ENCODE measurements at regions not wholly inside any gene's neighbourhood (a gene's known extent, or its start where the extent isn't known, plus 50 kb on each side); places are given as distances from the start of the nearest gene placed in this dataset.

- Histone ChIP-seq H3K4me3 (replicated peaks in 1 of 3; ENCODE audit: low read depth in 2 of 3, low read length in 3 of 3) (no peak overlapping the region), H3K79me2 (ENCODE audit: insufficient read depth, low read length) (no peaks in the 10 kb centered on the region), H3K9me3 (replicated peaks in 1 of 2; ENCODE audit: control insufficient read depth in 1 of 2, insufficient read depth in 1 of 2, low read length in 2 of 2) (no peaks in the 10 kb centered on the region), H3K9ac (ENCODE audit: insufficient read depth, low read length, poor library complexity, severe bottlenecking) (no peak overlapping the region), H3K4me2 (replicated peaks; ENCODE audit: extremely low read depth, low read length, poor library complexity, severe bottlenecking) (no peak overlapping the region), H3K27me3 (ENCODE audit: control insufficient read depth in 2 of 2, insufficient read depth in 2 of 2, low read length in 2 of 2) (no peaks in the 10 kb centered on the region), H3K27ac (ENCODE audit: low read depth in 1 of 2, low read length in 2 of 2) (no peak overlapping the region), H2AFZ (ENCODE audit: insufficient read depth, low read depth, low read length, poor library complexity, severe bottlenecking) (no peak overlapping the region), H4K20me1 (ENCODE audit: insufficient read depth, low read length) (no peaks in the 10 kb centered on the region), H3K4me1 (ENCODE audit: control insufficient read depth in 1 of 2, insufficient read depth in 2 of 2, low read length in 2 of 2) (no peaks in the 10 kb centered on the region), H3K36me3 (replicated peaks in 1 of 2; ENCODE audit: control insufficient read depth in 1 of 2, insufficient read depth in 2 of 2, low read length in 2 of 2) (no peaks in the 10 kb centered on the region)
- Mint-ChIP-seq H3K27ac (no peak overlapping the region), H3K9me3 (peaks cover 0 to 7% (median 2%) of the 10 kb centered on the region in 7 donors), H3K4me3 (no peak overlapping the region), H3K4me1 (no peaks in the 10 kb centered on the region), H3K27me3 (ENCODE audit: low read depth in 3 of 3) (peaks cover 0 to 5% (median 0%) of the 10 kb centered on the region in 3 donors), H3K36me3 (no peaks in the 10 kb centered on the region)
- intact Hi-C loops (cut with micrococcal nuclease), result no loop called here
- DNase-seq, result no peak
- no peak for TF ChIP-seq CTCF (IDR thresholded peaks at IDR 0.05)
- WGBS (ENCODE audit: insufficient coverage), result no CpG with 5 or more reads among the region's 2 CpGs
These were observed 610.0 kb downstream of the MAT2B start for GRCh38 chr5:164115420-164115819.

- WGBS (ENCODE audit: insufficient coverage), result 80% methylated on average over 6 of the region's 7 CpGs
- Histone ChIP-seq H2AFZ (ENCODE audit: insufficient read depth, low read depth, low read length, poor library complexity, severe bottlenecking) (no peak overlapping the region), H3K27ac (ENCODE audit: low read depth in 1 of 2, low read length in 2 of 2) (no peak overlapping the region)
These were observed 614.5 kb downstream of the MAT2B start for GRCh38 chr5:164119806-164120447.

More at GRCh38 chr5:164119806-164120447, 614.5 kb downstream of the MAT2B start:
- no peak overlapping the region for H3K4me3 Mint-ChIP-seq
- no peaks in the 10 kb centered on the region for H4K20me1 ChIP-seq (ENCODE audit: insufficient read depth, low read length)
- H3K79me2 ChIP-seq (ENCODE audit: insufficient read depth, low read length), result no peaks in the 10 kb centered on the region
- H3K4me3 ChIP-seq (replicated peaks in 1 of 3; ENCODE audit: low read depth in 2 of 3, low read length in 3 of 3), result no peak overlapping the region
- H3K9me3 ChIP-seq (replicated peaks in 1 of 2; ENCODE audit: control insufficient read depth in 1 of 2, insufficient read depth in 1 of 2, low read length in 2 of 2), result no peaks in the 10 kb centered on the region
- peaks cover 0 to 5% (median 0%) of the 10 kb centered on the region in 3 donors for H3K27me3 Mint-ChIP-seq (ENCODE audit: low read depth in 3 of 3)
- no peaks in the 10 kb centered on the region for H3K4me1 Mint-ChIP-seq
- no peak for TF ChIP-seq CTCF (IDR thresholded peaks at IDR 0.05)
- H3K4me1 ChIP-seq (ENCODE audit: control insufficient read depth in 1 of 2, insufficient read depth in 2 of 2, low read length in 2 of 2), result no peaks in the 10 kb centered on the region
- no peak overlapping the region for H3K4me2 ChIP-seq (replicated peaks; ENCODE audit: extremely low read depth, low read length, poor library complexity, severe bottlenecking)
- no peak for DNase-seq
- no peak overlapping the region for H3K27ac Mint-ChIP-seq
- H3K27me3 ChIP-seq (ENCODE audit: control insufficient read depth in 2 of 2, insufficient read depth in 2 of 2, low read length in 2 of 2), result no peaks in the 10 kb centered on the region
- no peaks in the 10 kb centered on the region for H3K36me3 Mint-ChIP-seq
- H3K36me3 ChIP-seq (replicated peaks in 1 of 2; ENCODE audit: control insufficient read depth in 1 of 2, insufficient read depth in 2 of 2, low read length in 2 of 2), result no peaks in the 10 kb centered on the region
- H3K9me3 Mint-ChIP-seq, result peaks cover 0 to 7% (median 4%) of the 10 kb centered on the region in 7 donors
- intact Hi-C loops (cut with micrococcal nuclease), result no loop called here
- H3K9ac ChIP-seq (ENCODE audit: insufficient read depth, low read length, poor library complexity, severe bottlenecking), result no peak overlapping the region

All from CD14-positive monocyte (primary cell).